Breast epithelium (tissue), 4 donors: ENCODE measurements at regions not wholly inside any gene's neighbourhood (a gene's known extent, or its start where the extent isn't known, plus 50 kb on each side); places are given as distances from the start of the nearest gene placed in this dataset.

Experiments used
- DNase-seq, 2 donors: peaks; one replicate each; pipeline ENCODE4 v3.0.0-alpha.2; 2019; ENCODE audit warnings: low spot score in 2 of 2
- H3K27ac ChIP-seq, 2 donors: fragments of 200-600 bp; sonication (generic) in 1 of 2; one replicate each; pipeline ENCODE4 v1.5.1; 2016 to 2019; ENCODE audit warnings: mild to moderate bottlenecking in 1 of 2
- H3K27me3 ChIP-seq, 2 donors: fragments of 200-600 bp; sonication (generic) in 1 of 2; one replicate each; pipeline versions ENCODE4 v1.5.1 to v1.6.0; 2017 to 2019; ENCODE audit warnings: control low read depth in 1 of 2, mild to moderate bottlenecking in 1 of 2
- H3K36me3 ChIP-seq: fragments of 200-600 bp; one replicate; pipeline ENCODE4 v1.5.1; 2019
- H3K4me1 ChIP-seq, 2 donors: fragments of 200-600 bp; sonication (generic); one replicate each; pipeline ENCODE4 v1.5.1; 2016 to 2019; ENCODE audit warnings: control low read depth in 1 of 2
- H3K4me3 ChIP-seq, 3 donors: fragments of 200-600 bp; sonication (generic); 1 replicate in 2 of 3; 2 replicates in 1 of 3; pipeline ENCODE4 v1.5.1; 2016 to 2019; ENCODE audit warnings: mild to moderate bottlenecking in 3 of 3, moderate library complexity in 2 of 3
- H3K9me3 ChIP-seq, 2 donors: fragments of 200-600 bp; sonication (generic) in 1 of 2; one replicate each; pipeline ENCODE4 v1.5.1; 2016 to 2019; ENCODE audit warnings: control low read depth in 1 of 2
- POLR2A ChIP-seq: fragments of 450-650 bp; IDR thresholded peaks from one replicate; pipeline ENCODE4 v1.6.1; 2016; ENCODE audit warnings: antibody characterized with exemption, mild to moderate bottlenecking, moderate library complexity
- POLR2AphosphoS5 ChIP-seq, 3 donors: sonication (generic); formaldehyde crosslinking; IDR thresholded peaks; one replicate each; pipeline ENCODE4 v1.6.1; 2017; ENCODE audit warnings: antibody characterized with exemption in 3 of 3
- intact Hi-C: fragments of 100-400 bp; cut with DNase I; formaldehyde crosslinking; loops from one replicate; pipeline ENCODE4 v1.15.1; 2023; ENCODE audit warnings: low total_unique reads
- TF ChIP-seq, protein P1 (sequence below), 3 donors: fragments of 450-650 bp; IDR thresholded peaks; one replicate each; pipeline ENCODE4 v1.5.1; 2016 to 2017; ENCODE audit warnings: antibody characterized with exemption in 3 of 3, mild to moderate bottlenecking in 3 of 3, moderate library complexity in 3 of 3

DNA sequence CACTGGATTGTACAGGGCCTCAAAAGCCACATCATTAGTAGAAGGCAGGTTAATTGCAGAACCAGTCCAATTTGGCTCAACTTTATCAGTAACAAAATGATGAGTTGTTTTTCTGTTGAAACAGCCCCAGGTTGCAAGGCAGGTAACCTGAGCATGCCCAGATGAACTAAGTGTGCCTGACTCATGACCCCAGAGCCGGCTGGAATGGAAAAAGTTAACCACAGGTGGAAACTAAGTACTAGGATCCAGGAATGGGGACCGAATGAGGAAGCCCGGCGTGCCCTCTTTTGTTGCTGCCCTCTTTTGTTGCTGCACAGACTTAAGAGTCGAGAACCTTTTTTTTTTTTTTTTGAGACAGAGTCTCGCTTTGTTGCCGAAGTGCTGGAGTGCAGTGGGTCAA lies 79.5 kb upstream of the YWHAQ start:
- H3K4me3 ChIP-seq: no peak overlapping the region
- H3K27me3 ChIP-seq: no peaks in the 10 kb centered on the region
- no peak for DNase-seq
- H3K9me3 ChIP-seq: peaks cover 6 to 9% of the 10 kb centered on the region in 2 donors
- no peaks in the 10 kb centered on the region for H3K4me1 ChIP-seq
- intact Hi-C loops: no loop called here
- TF ChIP-seq POLR2AphosphoS5 (IDR thresholded peaks at IDR 0.05): no peak
- TF ChIP-seq, protein P1, sequence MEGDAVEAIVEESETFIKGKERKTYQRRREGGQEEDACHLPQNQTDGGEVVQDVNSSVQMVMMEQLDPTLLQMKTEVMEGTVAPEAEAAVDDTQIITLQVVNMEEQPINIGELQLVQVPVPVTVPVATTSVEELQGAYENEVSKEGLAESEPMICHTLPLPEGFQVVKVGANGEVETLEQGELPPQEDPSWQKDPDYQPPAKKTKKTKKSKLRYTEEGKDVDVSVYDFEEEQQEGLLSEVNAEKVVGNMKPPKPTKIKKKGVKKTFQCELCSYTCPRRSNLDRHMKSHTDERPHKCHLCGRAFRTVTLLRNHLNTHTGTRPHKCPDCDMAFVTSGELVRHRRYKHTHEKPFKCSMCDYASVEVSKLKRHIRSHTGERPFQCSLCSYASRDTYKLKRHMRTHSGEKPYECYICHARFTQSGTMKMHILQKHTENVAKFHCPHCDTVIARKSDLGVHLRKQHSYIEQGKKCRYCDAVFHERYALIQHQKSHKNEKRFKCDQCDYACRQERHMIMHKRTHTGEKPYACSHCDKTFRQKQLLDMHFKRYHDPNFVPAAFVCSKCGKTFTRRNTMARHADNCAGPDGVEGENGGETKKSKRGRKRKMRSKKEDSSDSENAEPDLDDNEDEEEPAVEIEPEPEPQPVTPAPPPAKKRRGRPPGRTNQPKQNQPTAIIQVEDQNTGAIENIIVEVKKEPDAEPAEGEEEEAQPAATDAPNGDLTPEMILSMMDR (IDR thresholded peaks at IDR 0.05): no peak
- no peak for TF ChIP-seq POLR2A
- H3K36me3 ChIP-seq: no peaks in the 10 kb centered on the region
- H3K27ac ChIP-seq: no peak overlapping the region

- no peaks in the 10 kb centered on the region for H3K4me1 ChIP-seq
- H3K27ac ChIP-seq: no peak overlapping the region
- no peak overlapping the region for H3K4me3 ChIP-seq
- DNase-seq: no peak
- H3K9me3 ChIP-seq: peaks cover 6 to 9% of the 10 kb centered on the region in 2 donors
- intact Hi-C loops: no loop called here
- no peaks in the 10 kb centered on the region for H3K27me3 ChIP-seq
- TF ChIP-seq, protein P1 (IDR thresholded peaks at IDR 0.05): no peak
- no peak for TF ChIP-seq POLR2A
- TF ChIP-seq POLR2AphosphoS5 (IDR thresholded peaks at IDR 0.05): no peak
- H3K36me3 ChIP-seq: no peaks in the 10 kb centered on the region
These were observed 81.5 kb upstream of the YWHAQ start for GRCh38 chr2:9712263-9712662.

GRCh38 chr2:9714630-9715214 lies 83.9 kb upstream of the YWHAQ start:
- TF ChIP-seq, protein P1 (IDR thresholded peaks at IDR 0.05): no peak
- TF ChIP-seq POLR2A (no peak), POLR2AphosphoS5 (IDR thresholded peaks at IDR 0.05) (no peak)

GRCh38 chr2:9715238-9715637 lies 84.4 kb upstream of the YWHAQ start:
- TF ChIP-seq, protein P1 (IDR thresholded peaks at IDR 0.05): no peak
- no peak for TF ChIP-seq POLR2A
- no peak for TF ChIP-seq POLR2AphosphoS5 (IDR thresholded peaks at IDR 0.05)
- H3K27ac ChIP-seq: no peak overlapping the region

More at GRCh38 chr2:9714630-9715214, 83.9 kb upstream of the YWHAQ start:
- no peak overlapping the region for H3K27ac ChIP-seq
- H3K9me3 ChIP-seq: peaks cover under 1 to 4% of the 10 kb centered on the region in 2 donors
- H3K4me3 ChIP-seq: no peak overlapping the region
- intact Hi-C loops: no loop called here
- no peak for DNase-seq
- H3K36me3 ChIP-seq: no peaks in the 10 kb centered on the region
- no peaks in the 10 kb centered on the region for H3K4me1 ChIP-seq
- no peaks in the 10 kb centered on the region for H3K27me3 ChIP-seq

DNA sequence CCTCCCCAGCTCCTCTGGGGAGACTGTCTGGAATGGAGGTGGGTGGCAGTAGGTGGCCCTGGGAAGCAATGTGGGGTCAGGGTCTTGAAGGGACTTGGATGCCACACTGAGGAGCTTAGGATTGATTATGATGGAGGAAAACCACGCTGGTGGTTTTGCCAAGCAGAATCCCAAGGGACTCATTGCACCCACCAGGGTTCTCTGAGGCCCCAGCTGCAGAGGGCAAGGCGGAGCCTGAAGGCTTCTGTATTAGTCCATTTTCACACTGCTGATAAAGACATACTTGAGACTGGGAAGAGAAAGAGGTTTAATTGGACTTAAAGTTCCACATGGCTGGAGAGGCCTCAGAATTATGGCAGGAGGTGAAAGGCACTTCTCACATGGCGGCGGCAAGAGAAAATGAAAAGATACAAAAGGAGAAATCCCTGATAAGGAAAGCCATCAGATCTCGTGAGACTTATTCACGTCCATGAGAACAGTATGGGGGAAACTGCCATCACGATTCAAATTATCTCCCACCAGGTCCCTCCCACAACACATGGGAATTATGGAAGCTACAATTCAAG lies 87.2 kb upstream of the YWHAQ start:
- TF ChIP-seq, protein P1 (IDR thresholded peaks at IDR 0.05): no peak
- TF ChIP-seq POLR2AphosphoS5 (IDR thresholded peaks at IDR 0.05) (no peak), POLR2A (no peak)
- no peaks in the 10 kb centered on the region for H3K4me1 ChIP-seq
- H3K27me3 ChIP-seq: no peaks in the 10 kb centered on the region
- no peaks in the 10 kb centered on the region for H3K36me3 ChIP-seq
- H3K9me3 ChIP-seq: no peaks in the 10 kb centered on the region
- no peak for DNase-seq
- H3K27ac ChIP-seq: no peak overlapping the region
- H3K4me3 ChIP-seq: no peak overlapping the region
- intact Hi-C loops: no loop called here

More at GRCh38 chr2:9715238-9715637, 84.4 kb upstream of the YWHAQ start:
- Histone ChIP-seq H3K4me3 (no peak overlapping the region), H3K4me1 (no peaks in the 10 kb centered on the region), H3K36me3 (no peaks in the 10 kb centered on the region), H3K9me3 (no peaks in the 10 kb centered on the region), H3K27me3 (no peaks in the 10 kb centered on the region)
- intact Hi-C loops: no loop called here
- DNase-seq: no peak
